Ishikawa (cell line): ENCODE measurements at regions not wholly inside any gene's neighbourhood (a gene's known extent, or its start where the extent isn't known, plus 50 kb on each side); places are given as distances from the start of the nearest gene placed in this dataset.

Experiments
- CEBPB ChIP-seq: IDR thresholded peaks from 2 replicates; pipeline ENCODE4 v1.6.1; 2012
- CREB1 ChIP-seq: IDR thresholded peaks from 2 replicates; pipeline ENCODE4 v1.6.1; 2012; ENCODE audit warnings: low read depth
- EGR1 ChIP-seq: IDR thresholded peaks from 2 replicates; pipeline ENCODE4 v1.6.1; 2012
- EP300 ChIP-seq: IDR thresholded peaks from 2 replicates; pipeline ENCODE4 v1.6.1; 2012; ENCODE audit warnings: borderline replicate concordance
- FOXM1 ChIP-seq: IDR thresholded peaks from 2 replicates; pipeline ENCODE4 v1.6.1; 2012; ENCODE audit warnings: low read depth, borderline replicate concordance
- NFIC ChIP-seq: IDR thresholded peaks from 2 replicates; pipeline ENCODE4 v1.6.1; 2012
- RAD21 ChIP-seq: IDR thresholded peaks from 2 replicates; pipeline ENCODE4 v1.6.1; 2012; ENCODE audit warnings: low read depth
- TAF1 ChIP-seq: IDR thresholded peaks from 2 replicates; pipeline ENCODE4 v1.6.1; 2012; ENCODE audit warnings: low read depth, mild to moderate bottlenecking
- TCF12 ChIP-seq: IDR thresholded peaks from 2 replicates; pipeline ENCODE4 v1.6.1; 2012; ENCODE audit warnings: low read depth
- TEAD4 ChIP-seq: IDR thresholded peaks from 2 replicates; pipeline ENCODE4 v1.6.1; 2012
- USF1 ChIP-seq: IDR thresholded peaks from 2 replicates; pipeline ENCODE4 v1.6.1; 2012
- YY1 ChIP-seq: IDR thresholded peaks from 2 replicates; pipeline ENCODE4 v1.6.1; 2012; ENCODE audit warnings: low read depth
- ZBTB7A ChIP-seq: IDR thresholded peaks from 2 replicates; pipeline ENCODE4 v1.6.1; 2012; ENCODE audit warnings: low read depth
- TF ChIP-seq, protein P1 (sequence below): IDR thresholded peaks from 2 replicates; pipeline ENCODE4 v1.6.1; 2012; ENCODE audit warnings: low read depth, mild to moderate bottlenecking
- TF ChIP-seq, protein P2 (sequence below): IDR thresholded peaks from 2 replicates; pipeline ENCODE4 v1.6.1; 2012

GRCh38 chr7:101725921-101726320 lies 91.5 kb upstream of the CUX1 start:
- TF ChIP-seq YY1 = no peak
- TF ChIP-seq, protein P1, sequence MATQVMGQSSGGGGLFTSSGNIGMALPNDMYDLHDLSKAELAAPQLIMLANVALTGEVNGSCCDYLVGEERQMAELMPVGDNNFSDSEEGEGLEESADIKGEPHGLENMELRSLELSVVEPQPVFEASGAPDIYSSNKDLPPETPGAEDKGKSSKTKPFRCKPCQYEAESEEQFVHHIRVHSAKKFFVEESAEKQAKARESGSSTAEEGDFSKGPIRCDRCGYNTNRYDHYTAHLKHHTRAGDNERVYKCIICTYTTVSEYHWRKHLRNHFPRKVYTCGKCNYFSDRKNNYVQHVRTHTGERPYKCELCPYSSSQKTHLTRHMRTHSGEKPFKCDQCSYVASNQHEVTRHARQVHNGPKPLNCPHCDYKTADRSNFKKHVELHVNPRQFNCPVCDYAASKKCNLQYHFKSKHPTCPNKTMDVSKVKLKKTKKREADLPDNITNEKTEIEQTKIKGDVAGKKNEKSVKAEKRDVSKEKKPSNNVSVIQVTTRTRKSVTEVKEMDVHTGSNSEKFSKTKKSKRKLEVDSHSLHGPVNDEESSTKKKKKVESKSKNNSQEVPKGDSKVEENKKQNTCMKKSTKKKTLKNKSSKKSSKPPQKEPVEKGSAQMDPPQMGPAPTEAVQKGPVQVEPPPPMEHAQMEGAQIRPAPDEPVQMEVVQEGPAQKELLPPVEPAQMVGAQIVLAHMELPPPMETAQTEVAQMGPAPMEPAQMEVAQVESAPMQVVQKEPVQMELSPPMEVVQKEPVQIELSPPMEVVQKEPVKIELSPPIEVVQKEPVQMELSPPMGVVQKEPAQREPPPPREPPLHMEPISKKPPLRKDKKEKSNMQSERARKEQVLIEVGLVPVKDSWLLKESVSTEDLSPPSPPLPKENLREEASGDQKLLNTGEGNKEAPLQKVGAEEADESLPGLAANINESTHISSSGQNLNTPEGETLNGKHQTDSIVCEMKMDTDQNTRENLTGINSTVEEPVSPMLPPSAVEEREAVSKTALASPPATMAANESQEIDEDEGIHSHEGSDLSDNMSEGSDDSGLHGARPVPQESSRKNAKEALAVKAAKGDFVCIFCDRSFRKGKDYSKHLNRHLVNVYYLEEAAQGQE = no peak
- TF ChIP-seq FOXM1 = no peak
- no peak for TF ChIP-seq EP300
- TF ChIP-seq NFIC = no peak
- no peak for TF ChIP-seq TEAD4
- no peak for TF ChIP-seq USF1
- no peak for TF ChIP-seq ZBTB7A
- TF ChIP-seq EGR1 = no peak
- TF ChIP-seq TAF1 = no peak
- TF ChIP-seq CEBPB = no peak
- TF ChIP-seq TCF12 = no peak
- no peak for TF ChIP-seq RAD21

- TF ChIP-seq EGR1 = no peak
- TF ChIP-seq CREB1 = no peak
- TF ChIP-seq RAD21 = no peak
- no peak for TF ChIP-seq TAF1
- no peak for TF ChIP-seq FOXM1
- TF ChIP-seq, protein P2, sequence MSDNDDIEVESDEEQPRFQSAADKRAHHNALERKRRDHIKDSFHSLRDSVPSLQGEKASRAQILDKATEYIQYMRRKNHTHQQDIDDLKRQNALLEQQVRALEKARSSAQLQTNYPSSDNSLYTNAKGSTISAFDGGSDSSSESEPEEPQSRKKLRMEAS = no peak
- TF ChIP-seq CEBPB = no peak
Observed at GRCh38 chr7:101727184-101727583, 90.2 kb upstream of the CUX1 start.

DNA sequence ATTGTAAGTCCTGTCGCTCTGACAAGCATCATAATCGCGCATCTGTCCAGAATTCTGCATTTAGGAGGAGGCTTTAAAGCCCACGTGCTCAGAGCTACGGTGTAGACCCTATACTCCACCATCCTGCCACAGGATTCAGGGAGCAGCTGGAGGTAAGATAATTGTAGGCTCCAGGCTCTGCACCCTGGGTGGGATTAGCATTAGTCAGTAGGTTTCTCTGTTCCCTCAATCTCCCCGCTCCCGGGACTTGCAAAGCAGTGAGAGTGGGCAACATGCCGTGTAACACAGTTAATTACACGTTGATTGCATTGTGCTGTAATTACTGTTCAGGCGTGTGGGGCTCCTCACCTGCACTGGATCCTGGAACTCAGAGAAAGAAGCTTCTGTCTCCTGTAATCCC lies 89.3 kb upstream of the CUX1 start:
- TF ChIP-seq USF1 = no peak
- TF ChIP-seq, protein P2 = no peak

DNA sequence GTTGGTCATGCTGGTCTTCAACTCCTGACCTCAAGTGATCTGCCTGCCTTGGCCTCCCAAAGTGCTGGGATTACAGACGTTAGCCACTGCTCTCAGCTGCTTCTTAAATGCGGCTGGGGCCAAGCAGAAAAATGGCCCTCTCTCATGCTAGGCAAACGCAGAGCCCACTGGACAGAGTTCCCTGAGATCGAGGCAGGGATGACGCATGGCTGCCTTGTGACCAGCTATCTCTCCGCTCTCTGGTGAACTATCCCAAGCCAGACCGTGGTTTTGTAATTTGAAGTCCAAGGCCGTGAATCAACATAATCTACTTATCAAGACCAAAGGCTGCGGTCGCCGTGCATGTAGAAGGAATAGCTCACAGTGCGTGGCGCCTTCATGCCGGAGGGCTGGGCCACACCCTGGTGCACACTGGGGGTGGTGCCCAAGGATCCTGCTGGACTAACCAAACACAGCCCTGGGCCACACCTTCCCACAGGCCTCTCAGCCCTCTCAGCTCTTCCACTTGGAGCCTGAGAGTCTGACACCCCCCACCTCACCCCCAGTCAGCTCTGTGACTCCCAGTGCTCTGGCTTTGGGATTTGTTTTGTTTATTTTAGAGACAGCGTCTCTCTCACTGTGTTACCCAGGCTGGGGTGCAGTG lies 88.1 kb upstream of the CUX1 start:
- TF ChIP-seq EGR1 = no peak
- TF ChIP-seq RAD21 = no peak
- TF ChIP-seq TAF1 = no peak
- no peak for TF ChIP-seq ZBTB7A
- no peak for TF ChIP-seq USF1
- no peak for TF ChIP-seq FOXM1

DNA sequence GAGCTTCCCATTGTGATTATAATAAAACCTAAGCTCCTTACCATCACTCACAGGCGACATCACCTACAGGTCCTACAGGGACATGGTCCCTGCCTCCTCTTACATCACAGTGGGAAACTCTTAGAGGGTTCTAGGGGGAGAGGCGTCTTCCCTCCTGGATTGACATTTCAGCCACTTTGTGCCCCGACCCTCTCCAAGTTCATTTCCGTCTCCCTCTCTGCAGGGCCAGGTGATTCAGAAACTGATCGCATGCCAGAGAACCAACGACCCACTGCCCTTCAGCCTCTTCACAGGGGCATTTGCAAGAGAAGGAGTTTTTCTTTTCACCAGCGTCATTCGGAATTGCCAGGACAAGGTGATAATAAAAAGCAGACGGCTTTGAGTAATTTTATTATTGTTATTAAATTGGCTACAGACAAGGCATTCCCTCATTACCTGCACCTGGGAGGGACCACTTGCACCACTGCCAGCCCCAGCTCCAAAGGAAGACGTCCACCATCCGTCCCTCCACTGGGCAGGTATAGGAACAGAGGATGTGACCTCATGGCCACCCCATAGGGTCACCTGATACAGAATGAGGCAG lies 85.8 kb upstream of the CUX1 start:
- TF ChIP-seq YY1 = no peak
- no peak for TF ChIP-seq EGR1
- TF ChIP-seq USF1 = no peak
- no peak for TF ChIP-seq NFIC
- TF ChIP-seq CREB1 = no peak
- no peak for TF ChIP-seq RAD21
- TF ChIP-seq, protein P1 = no peak
- TF ChIP-seq TAF1 = no peak
- no peak for TF ChIP-seq ZBTB7A
- no peak for TF ChIP-seq CEBPB
- no peak for TF ChIP-seq EP300
- no peak for TF ChIP-seq TEAD4
